Endothelial cell of umbilical vein (primary cell): ENCODE measurements at regions not wholly inside any gene's neighbourhood (a gene's known extent, or its start where the extent isn't known, plus 50 kb on each side); places are given as distances from the start of the nearest gene placed in this dataset.

Source experiments
- BruUV-seq: library from RNA; stranded (reverse); fragments of 400-500 nt; replicated peaks from 2 replicates; lab custom pipeline; 2021; lab: Mats Ljungman, UMichigan
- CTCF ChIA-PET: fragments of 300-600, 350-600 bp; sonication (Branson Sonifier 250); formaldehyde crosslinking; loops from one replicate; lab custom pipeline; 2021; ENCODE audit warnings: antibody characterized with exemption, inconsistent platforms; lab: Charles Lee
- POLR2A ChIA-PET: fragments of 300-600, 350-600 bp; sonication (Branson Sonifier 250); formaldehyde crosslinking; loops from one replicate; lab custom pipeline; 2021; ENCODE audit warnings: antibody characterized with exemption, inconsistent platforms; lab: Charles Lee
- DNase-seq: peaks from one replicate; pipeline ENCODE4 v3.0.0-alpha.2; 2011; ENCODE audit warnings: low read depth, low spot score
- FAIRE-seq: peaks from 2 replicates; lab custom pipeline; 2011; peaks lifted over from hg19 to GRCh38; lab: Jason Lieb, UNC
- H2AFZ ChIP-seq: 2 replicates; pipeline ENCODE4 v1.6.0; 2012; ENCODE audit warnings: low read depth, low read length, control low read depth, inconsistent platforms
- H3K27ac ChIP-seq: 2 replicates; pipeline ENCODE4 v1.5.1; 2011; ENCODE audit warnings: low read depth, mild to moderate bottlenecking, control low read depth, low read length, moderate library complexity; ENCODE audit not compliant: insufficient read depth
- H3K27me3 ChIP-seq, 2 experiments: 2 replicates each; pipeline versions ENCODE4 v1.6.0 to v1.6.1; 2011; ENCODE audit warnings: low read length in 2 of 2, mixed read lengths in 1 of 2; ENCODE audit not compliant: control insufficient read depth in 2 of 2, insufficient read depth in 2 of 2
- H3K36me3 ChIP-seq, 2 experiments: 2 replicates in 1 of 2; 3 replicates in 1 of 2; pipeline ENCODE4 v1.5.1; 2011; ENCODE audit warnings: low read length in 2 of 2, mild to moderate bottlenecking in 1 of 2, moderate library complexity in 1 of 2; ENCODE audit not compliant: control insufficient read depth in 2 of 2, insufficient read depth in 2 of 2; ENCODE audit errors: extremely low read depth in 1 of 2
- H3K4me1 ChIP-seq: 3 replicates; pipeline ENCODE4 v1.5.1; 2011; ENCODE audit warnings: mild to moderate bottlenecking, low read length; ENCODE audit not compliant: control insufficient read depth, insufficient read depth; ENCODE audit errors: extremely low read depth
- H3K4me2 ChIP-seq: 2 replicates; pipeline ENCODE4 v1.6.1; 2011; ENCODE audit warnings: low read length, control low read depth, mixed read lengths; ENCODE audit not compliant: insufficient read depth
- H3K4me3 ChIP-seq, 3 experiments: fragments of 200-600 bp in 1 of 3; sonication (generic), shearing (Covaris generic) in 1 of 3; replicated peaks in 1 of 3; 2 replicates each; pipeline ENCODE4 v1.5.1; 2011 to 2016; ENCODE audit warnings: control low read depth in 3 of 3, low read length in 3 of 3, mild to moderate bottlenecking in 2 of 3, inconsistent platforms in 1 of 3, low read depth in 1 of 3, moderate library complexity in 1 of 3; ENCODE audit not compliant: insufficient read depth in 1 of 3
- H3K79me2 ChIP-seq: 2 replicates; pipeline ENCODE4 v1.6.0; 2012; ENCODE audit warnings: low read length, inconsistent platforms; ENCODE audit not compliant: control insufficient read depth, insufficient read depth
- H3K9ac ChIP-seq: replicated peaks from 2 replicates; pipeline ENCODE3; 2011; ENCODE audit warnings: low read length, control low read depth; ENCODE audit not compliant: insufficient read depth; ENCODE audit errors: extremely low read depth
- H3K9me1 ChIP-seq: replicated peaks from 3 replicates; pipeline ENCODE4 v1.6.0; 2011; ENCODE audit warnings: mild to moderate bottlenecking, low read length; ENCODE audit not compliant: control insufficient read depth, insufficient read depth; ENCODE audit errors: extremely low read depth
- H3K9me3 ChIP-seq: replicated peaks from 2 replicates; pipeline ENCODE4 v1.5.1; 2012; ENCODE audit warnings: low read length, inconsistent platforms; ENCODE audit not compliant: control insufficient read depth, insufficient read depth
- H4K20me1 ChIP-seq: replicated peaks from 2 replicates; pipeline ENCODE3; 2011; ENCODE audit warnings: mild to moderate bottlenecking, low read length; ENCODE audit not compliant: control insufficient read depth, insufficient read depth; ENCODE audit errors: extremely low read depth
- EZH2 ChIP-seq: IDR thresholded peaks from 2 replicates; pipeline ENCODE4 v1.6.1; 2012; ENCODE audit warnings: borderline replicate concordance, low read depth, mild to moderate bottlenecking, moderate library complexity, low read length, inconsistent platforms; ENCODE audit not compliant: severe bottlenecking
- GATA2 ChIP-seq: IDR thresholded peaks from 2 replicates; pipeline ENCODE4 v1.7.0; 2011; ENCODE audit warnings: low read depth, mild to moderate bottlenecking, moderate library complexity, mixed read lengths, low read length; ENCODE audit not compliant: insufficient read length, insufficient read depth
- MYC ChIP-seq: IDR thresholded peaks from one replicate; pipeline ENCODE4 v1.6.1; 2011; ENCODE audit warnings: mild to moderate bottlenecking, low read depth, low read length
- POLR2A ChIP-seq: IDR thresholded peaks from 2 replicates; pipeline ENCODE4 v1.6.1; 2012; ENCODE audit warnings: low read depth, mild to moderate bottlenecking, control low read depth, low read length
- POLR2AphosphoS5 ChIP-seq: IDR thresholded peaks from 2 replicates; pipeline ENCODE4 v1.6.1; 2012; ENCODE audit warnings: low read depth, mild to moderate bottlenecking, control low read depth, low read length, moderate library complexity; ENCODE audit not compliant: insufficient read depth
- dilution Hi-C: fragments of 300-500 bp; cut with MboI; formaldehyde crosslinking; loops from one replicate; pipeline ENCODE4 v1.15.0; 2019; ENCODE audit warnings: low sequenced_read_pairs; ENCODE audit not compliant: extremely low pct_ligation_motif_present
- intact Hi-C: fragments of 100-400 bp; cut with micrococcal nuclease; formaldehyde crosslinking; loops from one replicate; pipeline ENCODE4 v1.10.0; 2022
- TF ChIP-seq, protein P1 (sequence below): IDR thresholded peaks from 2 replicates; pipeline ENCODE4 v1.6.1; 2011; ENCODE audit not compliant: insufficient read depth, insufficient read length
- TF ChIP-seq, protein P2 (sequence below), 2 donors: IDR thresholded peaks; 1 replicate in 1 of 2; 2 replicates in 1 of 2; pipeline ENCODE4 v1.5.1; 2011; ENCODE audit warnings: low read length in 2 of 2, mild to moderate bottlenecking in 2 of 2, moderate library complexity in 2 of 2, control low read depth in 1 of 2, inconsistent platforms in 1 of 2, low read depth in 1 of 2; ENCODE audit not compliant: insufficient read depth in 1 of 2; ENCODE audit errors: extremely low read depth in 1 of 2

DNA sequence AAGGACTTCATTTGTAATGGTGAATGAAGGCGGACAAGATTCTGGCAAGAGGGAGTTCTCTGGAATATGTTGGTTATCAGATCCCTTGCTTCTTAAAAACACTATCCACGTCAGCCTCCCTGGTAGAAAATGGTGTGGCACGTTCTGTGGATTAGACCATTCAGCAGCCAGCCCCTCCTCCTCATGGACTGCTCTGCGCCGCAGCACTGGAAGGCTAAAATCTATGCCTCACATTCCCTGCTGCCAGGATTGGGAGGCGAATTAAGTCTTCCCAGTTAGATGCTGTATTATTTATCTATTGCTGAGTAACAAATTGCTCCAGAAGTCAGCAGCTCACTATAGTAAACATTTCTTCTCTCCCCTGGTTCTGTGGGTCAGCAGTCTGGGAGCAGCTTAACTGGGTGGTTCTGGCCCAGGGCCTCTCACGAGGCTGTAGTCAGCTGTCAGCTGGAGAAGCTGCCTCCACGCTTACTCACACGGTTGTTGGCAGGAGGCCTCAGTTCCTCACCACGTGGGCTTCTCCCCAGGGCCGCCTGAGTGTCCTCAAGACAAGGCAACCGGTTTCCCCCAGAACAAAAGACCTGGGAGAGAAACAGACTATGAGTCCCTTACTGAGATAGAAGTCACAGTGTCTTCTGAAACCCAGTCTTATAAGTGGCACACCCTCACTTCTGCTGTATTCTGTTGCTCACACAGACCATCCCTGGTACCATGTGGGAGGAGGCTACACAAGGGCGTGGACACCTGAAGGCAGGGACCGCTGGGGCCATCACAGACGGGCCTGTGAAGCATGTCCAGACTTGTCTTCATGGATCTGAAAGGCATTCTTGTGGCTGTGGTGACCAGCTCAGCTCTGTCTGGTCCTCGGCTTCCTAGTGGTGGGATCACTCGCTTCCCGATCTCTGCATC is 101.0 kb downstream of the NRN1 start:
- Histone ChIP-seq H3K4me1 (no peaks in the 10 kb centered on the region), H3K27ac (no peak overlapping the region), H3K9me3 (no peaks in the 10 kb centered on the region), H3K4me2 (no peak overlapping the region), H3K79me2 (no peaks in the 10 kb centered on the region), H3K9me1 (no peaks in the 10 kb centered on the region), H3K27me3 (no peaks in the 10 kb centered on the region), H2AFZ (no peak overlapping the region), H3K4me3 (no peak overlapping the region), H4K20me1 (no peaks in the 10 kb centered on the region), H3K36me3 (no peaks in the 10 kb centered on the region), H3K9ac (no peak overlapping the region)
- POLR2A ChIA-PET = no interaction called here
- FAIRE-seq (no peak), DNase-seq (no peak)
- dilution Hi-C loops (no loop called here), intact Hi-C loops (no loop called here)
- CTCF ChIA-PET = interaction anchor here (2.9 kb wide), 1 partner anchor 434 kb away, joined by 9 read pairs; no protein-coding TSS in a partner anchor
- BruUV-seq = no TSS peak
- TF ChIP-seq, protein P1, sequence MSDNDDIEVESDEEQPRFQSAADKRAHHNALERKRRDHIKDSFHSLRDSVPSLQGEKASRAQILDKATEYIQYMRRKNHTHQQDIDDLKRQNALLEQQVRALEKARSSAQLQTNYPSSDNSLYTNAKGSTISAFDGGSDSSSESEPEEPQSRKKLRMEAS = no peak
- no peak for TF ChIP-seq EZH2
- no peak for TF ChIP-seq POLR2AphosphoS5
- no peak for TF ChIP-seq GATA2
- TF ChIP-seq, protein P2, sequence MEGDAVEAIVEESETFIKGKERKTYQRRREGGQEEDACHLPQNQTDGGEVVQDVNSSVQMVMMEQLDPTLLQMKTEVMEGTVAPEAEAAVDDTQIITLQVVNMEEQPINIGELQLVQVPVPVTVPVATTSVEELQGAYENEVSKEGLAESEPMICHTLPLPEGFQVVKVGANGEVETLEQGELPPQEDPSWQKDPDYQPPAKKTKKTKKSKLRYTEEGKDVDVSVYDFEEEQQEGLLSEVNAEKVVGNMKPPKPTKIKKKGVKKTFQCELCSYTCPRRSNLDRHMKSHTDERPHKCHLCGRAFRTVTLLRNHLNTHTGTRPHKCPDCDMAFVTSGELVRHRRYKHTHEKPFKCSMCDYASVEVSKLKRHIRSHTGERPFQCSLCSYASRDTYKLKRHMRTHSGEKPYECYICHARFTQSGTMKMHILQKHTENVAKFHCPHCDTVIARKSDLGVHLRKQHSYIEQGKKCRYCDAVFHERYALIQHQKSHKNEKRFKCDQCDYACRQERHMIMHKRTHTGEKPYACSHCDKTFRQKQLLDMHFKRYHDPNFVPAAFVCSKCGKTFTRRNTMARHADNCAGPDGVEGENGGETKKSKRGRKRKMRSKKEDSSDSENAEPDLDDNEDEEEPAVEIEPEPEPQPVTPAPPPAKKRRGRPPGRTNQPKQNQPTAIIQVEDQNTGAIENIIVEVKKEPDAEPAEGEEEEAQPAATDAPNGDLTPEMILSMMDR (IDR thresholded peaks at IDR 0.05; ENCODE audit: extremely low read depth in 1 of 2, insufficient read depth in 1 of 2, low read depth in 1 of 2, low read length in 2 of 2) = no peak
- no peak for TF ChIP-seq MYC
- no peak for TF ChIP-seq POLR2A
